ENCODE measurements at regions not wholly inside any gene's neighbourhood (a gene's known extent, or its start where the extent isn't known, plus 50 kb on each side); places are given as distances from the start of the nearest gene placed in this dataset.

DNA sequence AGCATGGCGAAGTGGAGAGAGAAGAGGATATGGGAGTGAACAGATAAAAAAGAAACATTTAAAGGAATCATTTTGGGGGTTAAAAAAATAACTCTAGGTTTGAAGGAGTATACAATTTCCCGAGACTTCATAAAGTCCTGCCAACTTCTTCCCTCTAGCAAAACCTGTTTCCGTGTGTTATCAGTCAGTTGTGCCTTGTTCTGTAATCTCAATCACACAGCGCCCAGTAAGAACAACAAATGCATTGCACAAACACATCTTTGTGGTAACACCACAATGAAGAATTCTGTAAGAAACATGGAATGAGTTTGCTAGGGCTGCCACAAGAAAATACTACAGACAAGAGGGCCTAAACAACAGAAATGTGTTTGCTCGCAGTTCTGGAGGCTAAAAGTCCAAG lies 144.7 kb upstream of the FUT8 start:
- no peak for TF ChIP-seq NFIC (IDR thresholded peaks at IDR 0.05; ENCODE audit: borderline replicate concordance)
- no peak for TF ChIP-seq TEAD4 (IDR thresholded peaks at IDR 0.05; ENCODE audit: borderline replicate concordance, insufficient read depth)
- no peak for TF ChIP-seq CHD2 (IDR thresholded peaks at IDR 0.05; ENCODE audit: low read length, partially characterized antibody)
- no peak for TF ChIP-seq CTCF (IDR thresholded peaks at IDR 0.05)
- no peak for TF ChIP-seq GABPA (IDR thresholded peaks at IDR 0.05; ENCODE audit: low read depth)
- no peak for TF ChIP-seq RAD21 (IDR thresholded peaks at IDR 0.05; ENCODE audit: low read length)
- no peak for TF ChIP-seq TAF1 (IDR thresholded peaks at IDR 0.05; ENCODE audit: borderline replicate concordance, low read depth, low read length)
- TF ChIP-seq EZH2phosphoT487 (IDR thresholded peaks at IDR 0.05; ENCODE audit: borderline replicate concordance, low read depth) = no peak
- TF ChIP-seq RFX5 (IDR thresholded peaks at IDR 0.05; ENCODE audit: low read length) = no peak

Data from SK-N-SH (cell line).